SK-N-SH treated with all-trans-retinoic acid at 6 μM for 48 hours (cell line): ENCODE measurements at regions not wholly inside any gene's neighbourhood (a gene's known extent, or its start where the extent isn't known, plus 50 kb on each side); places are given as distances from the start of the nearest gene placed in this dataset.
"Not testable (repeated sequence)": the region's sequence is repeated elsewhere in the genome, so short reads cannot be mapped to it uniquely, and the experiment has no call there.

Source experiments
- PATZ1 ChIP-seq: fragments of 250-450 bp; sonication (Bioruptor Pico); IDR thresholded peaks from 2 replicates; pipeline ENCODE4 v1.8.0; 2020; ENCODE audit warnings: mild to moderate bottlenecking, moderate library complexity, borderline replicate concordance
- SNAI2 ChIP-seq: fragments of 250-450 bp; sonication (Bioruptor Pico); IDR thresholded peaks from 2 replicates; pipeline ENCODE4 v1.5.0; 2020; ENCODE audit warnings: mild to moderate bottlenecking, moderate library complexity
- ZFP3 ChIP-seq: fragments of 250-450 bp; sonication (Bioruptor Pico); IDR thresholded peaks from 2 replicates; pipeline ENCODE4 v1.5.0; 2020; ENCODE audit warnings: mild to moderate bottlenecking, moderate library complexity

GRCh38 chr6:141506062-141506461 lies 626.7 kb upstream of the GJE1 start:
- TF ChIP-seq ZFP3; SNAI2 (CRISPR knock-in tag); PATZ1 (CRISPR knock-in tag): not testable (repeated sequence)
